Immature natural killer cell (primary cell): ENCODE measurements at regions not wholly inside any gene's neighbourhood (a gene's known extent, or its start where the extent isn't known, plus 50 kb on each side); places are given as distances from the start of the nearest gene placed in this dataset.
"Not testable (repeated sequence)": the region's sequence is repeated elsewhere in the genome, so short reads cannot be mapped to it uniquely, and the experiment has no call there.

Experiments
- DNase-seq, 3 donors: peaks; one replicate each; pipeline ENCODE4 v3.0.0; 2022; ENCODE audit warnings: mixed read lengths in 1 of 3
- H3K27ac Mint-ChIP-seq, 6 donors: one replicate each; pipeline ENCODE4 v1.8.0; 2020; ENCODE audit warnings: mixed read lengths in 6 of 6, mild to moderate bottlenecking in 5 of 6, inconsistent platforms in 4 of 6, moderate library complexity in 3 of 6
- H3K27me3 Mint-ChIP-seq, 3 donors: one replicate each; pipeline ENCODE4 v1.8.0; 2020 to 2021; ENCODE audit warnings: low read depth in 3 of 3, mild to moderate bottlenecking in 3 of 3, mixed read lengths in 3 of 3, moderate library complexity in 3 of 3, inconsistent platforms in 1 of 3
- H3K36me3 Mint-ChIP-seq, 3 donors: one replicate each; pipeline ENCODE4 v1.8.0; 2020; ENCODE audit warnings: mixed read lengths in 3 of 3, inconsistent platforms in 2 of 3, mild to moderate bottlenecking in 2 of 3
- H3K4me1 Mint-ChIP-seq, 2 donors: one replicate each; pipeline ENCODE4 v1.8.0; 2020; ENCODE audit warnings: inconsistent platforms in 2 of 2, mild to moderate bottlenecking in 2 of 2, mixed read lengths in 2 of 2, moderate library complexity in 1 of 2
- H3K4me3 Mint-ChIP-seq, 5 donors: one replicate each; pipeline ENCODE4 v1.8.0; 2020; ENCODE audit warnings: mild to moderate bottlenecking in 5 of 5, mixed read lengths in 5 of 5, inconsistent platforms in 3 of 5, moderate library complexity in 3 of 5
- H3K9me3 Mint-ChIP-seq, 6 donors: one replicate each; pipeline ENCODE4 v1.8.0; 2020; ENCODE audit warnings: mild to moderate bottlenecking in 6 of 6, mixed read lengths in 6 of 6, inconsistent platforms in 4 of 6, moderate library complexity in 3 of 6

GRCh38 chr12:9543341-9543740 lies 64.4 kb downstream of the KLRB1 start:
- H3K9me3 Mint-ChIP-seq, DNase-seq, H3K27me3 Mint-ChIP-seq, H3K36me3 Mint-ChIP-seq, H3K4me3 Mint-ChIP-seq, H3K4me1 Mint-ChIP-seq, H3K27ac Mint-ChIP-seq: not testable (repeated sequence)

GRCh38 chr12:9542827-9543226 lies 64.9 kb downstream of the KLRB1 start:
- H3K27me3 Mint-ChIP-seq, H3K4me3 Mint-ChIP-seq, H3K9me3 Mint-ChIP-seq, H3K36me3 Mint-ChIP-seq, H3K27ac Mint-ChIP-seq, H3K4me1 Mint-ChIP-seq, DNase-seq: not testable (repeated sequence)

DNA sequence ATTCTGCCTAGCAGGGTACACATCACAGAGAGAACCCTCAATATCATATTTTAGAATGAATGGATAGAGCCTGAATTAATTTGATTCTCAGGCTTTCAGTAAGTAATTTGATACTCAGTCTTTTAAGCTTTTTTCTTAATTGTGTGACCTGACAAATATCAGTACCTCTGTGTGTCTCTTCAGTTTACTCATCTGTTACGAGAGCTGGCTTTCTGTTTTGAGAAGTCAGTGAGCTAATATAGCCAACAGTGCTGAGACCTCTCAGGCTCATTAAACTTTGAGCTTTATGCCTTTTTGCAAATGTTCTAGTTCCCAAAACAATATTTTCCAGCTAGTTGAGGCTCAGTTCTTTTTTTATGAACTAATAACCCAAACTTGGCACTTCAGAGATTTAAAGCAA lies 91.8 kb downstream of the KLRB1 start:
- not testable (repeated sequence) for DNase-seq, H3K27me3 Mint-ChIP-seq, H3K36me3 Mint-ChIP-seq, H3K4me1 Mint-ChIP-seq, H3K9me3 Mint-ChIP-seq, H3K27ac Mint-ChIP-seq, H3K4me3 Mint-ChIP-seq

- peaks cover 0 to 10% (median 0%) of the 10 kb centered on the region in 3 donors for H3K36me3 Mint-ChIP-seq
- not testable (repeated sequence) for H3K27me3 Mint-ChIP-seq, H3K4me1 Mint-ChIP-seq, H3K9me3 Mint-ChIP-seq, H3K27ac Mint-ChIP-seq, H3K4me3 Mint-ChIP-seq
- peak in 1 of 3 donors; percentile 0 for DNase-seq
Observed at GRCh38 chr12:9512695-9513094, 95.0 kb downstream of the KLRB1 start.

- H3K36me3 Mint-ChIP-seq, H3K27me3 Mint-ChIP-seq, H3K27ac Mint-ChIP-seq, DNase-seq, H3K4me1 Mint-ChIP-seq, H3K4me3 Mint-ChIP-seq, H3K9me3 Mint-ChIP-seq: not testable (repeated sequence)
Observed at GRCh38 chr12:9510392-9511011, 97.2 kb downstream of the KLRB1 start.

DNA sequence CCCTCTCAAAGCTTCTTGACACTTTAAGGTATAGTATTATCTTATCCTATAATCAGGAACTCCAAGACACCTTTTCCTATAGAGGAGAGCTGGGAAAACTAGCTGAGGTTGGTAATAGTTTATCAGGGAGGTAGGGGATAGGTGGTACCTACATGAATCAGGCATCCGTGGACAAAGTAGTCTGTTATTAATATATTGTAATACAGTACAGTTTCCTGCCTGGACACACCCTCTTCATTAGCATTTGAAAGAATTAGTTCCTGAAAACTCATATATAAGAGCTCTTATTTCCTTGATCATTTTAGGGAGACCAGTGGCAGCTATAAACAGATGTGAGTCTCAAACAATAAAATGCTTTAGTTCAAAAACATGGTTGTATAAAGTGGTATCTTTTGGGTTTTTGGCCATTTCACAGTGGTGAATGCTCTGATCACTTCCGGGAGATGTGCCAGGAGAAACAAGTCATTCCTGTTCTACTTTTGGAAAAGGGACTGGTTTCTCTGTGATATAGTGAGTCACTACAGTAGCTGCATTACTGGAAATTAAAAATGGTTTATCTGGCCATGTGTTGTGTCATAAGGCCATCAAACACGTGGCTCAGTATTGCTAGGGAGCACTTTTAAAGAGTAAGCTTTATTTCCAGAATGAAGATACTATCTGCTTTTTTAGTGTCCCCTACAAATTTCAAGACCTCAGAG lies 98.1 kb downstream of the KLRB1 start:
- H3K36me3 Mint-ChIP-seq: peaks cover 0 to 4% (median 0%) of the 10 kb centered on the region in 3 donors
- peaks cover 0 to 1% of the 10 kb centered on the region in 2 donors for H3K4me1 Mint-ChIP-seq
- no peak for DNase-seq
- no peaks in the 10 kb centered on the region for H3K27me3 Mint-ChIP-seq
- no peaks in the 10 kb centered on the region for H3K9me3 Mint-ChIP-seq
- H3K4me3 Mint-ChIP-seq: no peak overlapping the region
- no peak overlapping the region for H3K27ac Mint-ChIP-seq

GRCh38 chr12:9506746-9507145 lies 101.0 kb downstream of the KLRB1 start:
- DNase-seq: no peak
- Mint-ChIP-seq H3K4me1 (peaks cover 0 to 1% of the 10 kb centered on the region in 2 donors), H3K36me3 (peaks cover 0 to 4% (median 0%) of the 10 kb centered on the region in 3 donors), H3K9me3 (no peaks in the 10 kb centered on the region), H3K27me3 (no peaks in the 10 kb centered on the region), H3K4me3 (no peak overlapping the region), H3K27ac (no peak overlapping the region)

DNA sequence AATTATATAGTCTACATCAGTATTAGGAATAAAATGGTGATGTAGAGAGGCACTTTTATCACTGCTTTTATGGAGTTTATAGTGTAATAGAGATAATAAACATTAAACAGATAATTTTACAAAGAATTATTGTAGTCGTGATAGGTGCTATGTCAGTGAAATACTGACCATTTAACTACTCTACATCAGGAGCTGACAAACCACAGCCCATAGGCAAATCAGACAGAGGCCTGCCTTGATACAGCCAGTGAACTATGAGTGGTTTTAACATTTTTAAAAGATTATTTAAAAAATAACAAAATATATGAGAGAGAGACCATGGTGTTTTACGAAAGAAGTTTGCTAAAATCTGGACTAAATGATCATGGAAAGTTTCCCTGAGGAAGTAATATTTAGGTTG lies 104.3 kb downstream of the KLRB1 start:
- H3K9me3 Mint-ChIP-seq, H3K4me1 Mint-ChIP-seq, H3K4me3 Mint-ChIP-seq, H3K27ac Mint-ChIP-seq, H3K36me3 Mint-ChIP-seq, DNase-seq, H3K27me3 Mint-ChIP-seq: not testable (repeated sequence)

DNA sequence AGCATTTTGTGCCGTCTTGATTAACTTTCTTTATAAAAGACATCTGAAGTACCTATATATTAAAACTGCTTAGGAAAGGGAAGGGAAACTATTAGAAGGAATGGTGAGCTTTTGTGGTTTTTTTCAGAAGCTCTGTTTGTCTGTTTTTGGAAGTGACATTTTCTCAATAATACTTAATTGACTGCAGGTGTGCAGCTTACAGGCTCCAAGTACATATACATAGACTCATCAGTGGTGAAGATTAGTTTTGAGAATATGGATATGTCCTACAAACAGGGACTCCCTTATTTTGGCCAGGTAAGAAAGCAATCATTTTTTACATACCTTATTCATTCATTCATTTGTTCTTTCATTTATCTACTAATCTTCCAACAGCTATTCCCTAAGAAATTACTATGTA lies 104.9 kb downstream of the KLRB1 start:
- H3K27ac Mint-ChIP-seq, H3K36me3 Mint-ChIP-seq, DNase-seq, H3K4me3 Mint-ChIP-seq, H3K9me3 Mint-ChIP-seq, H3K27me3 Mint-ChIP-seq, H3K4me1 Mint-ChIP-seq: not testable (repeated sequence)

DNA sequence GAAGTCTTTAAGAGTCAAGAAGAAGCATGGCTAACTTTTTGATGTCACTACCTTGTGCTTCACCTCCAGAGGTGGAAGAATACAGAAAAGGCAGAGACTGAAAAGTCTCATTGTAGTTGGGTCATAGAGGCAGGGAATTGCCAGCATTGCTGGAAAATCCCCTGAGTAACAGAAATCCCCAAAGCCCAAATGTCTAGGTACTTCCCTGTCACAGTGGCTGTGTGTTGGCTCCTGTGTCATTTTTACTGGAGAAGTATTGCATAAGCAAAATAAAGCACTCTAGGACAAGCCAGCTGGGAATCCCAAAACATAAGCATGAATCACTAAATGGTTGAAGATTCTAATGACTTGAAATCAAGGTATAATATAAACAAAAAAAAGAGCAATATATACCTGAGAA lies 114.4 kb downstream of the KLRB1 start:
- DNase-seq, H3K36me3 Mint-ChIP-seq, H3K9me3 Mint-ChIP-seq, H3K4me3 Mint-ChIP-seq, H3K27me3 Mint-ChIP-seq, H3K27ac Mint-ChIP-seq, H3K4me1 Mint-ChIP-seq: not testable (repeated sequence)

GRCh38 chr12:9481289-9481688 lies 126.4 kb downstream of the KLRB1 start:
- H3K4me3 Mint-ChIP-seq, H3K27ac Mint-ChIP-seq, H3K36me3 Mint-ChIP-seq, H3K4me1 Mint-ChIP-seq, DNase-seq, H3K27me3 Mint-ChIP-seq, H3K9me3 Mint-ChIP-seq: not testable (repeated sequence)

DNA sequence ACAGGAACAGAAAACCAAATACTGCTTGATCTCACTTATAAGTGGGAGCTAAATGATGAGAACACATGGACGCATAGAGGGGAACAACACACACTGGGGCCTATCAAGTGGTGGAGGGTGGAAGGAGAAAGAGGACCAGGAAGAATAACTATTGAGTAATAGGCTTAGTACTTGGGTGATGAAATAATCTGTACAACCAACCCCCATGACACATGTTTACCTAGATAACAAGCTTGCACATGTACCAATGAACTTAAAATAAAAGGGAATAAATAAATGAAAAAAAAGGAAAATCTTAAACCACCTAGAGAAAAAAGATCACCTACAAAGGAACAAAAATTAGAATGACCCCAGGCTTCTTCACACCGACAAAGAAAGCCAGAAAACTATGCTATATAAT lies 133.5 kb downstream of the KLRB1 start:
- not testable (repeated sequence) for H3K9me3 Mint-ChIP-seq, H3K27ac Mint-ChIP-seq, H3K4me3 Mint-ChIP-seq, DNase-seq, H3K27me3 Mint-ChIP-seq, H3K36me3 Mint-ChIP-seq
- H3K4me1 Mint-ChIP-seq: peaks cover 14 to 20% of the 10 kb centered on the region in 2 donors

DNA sequence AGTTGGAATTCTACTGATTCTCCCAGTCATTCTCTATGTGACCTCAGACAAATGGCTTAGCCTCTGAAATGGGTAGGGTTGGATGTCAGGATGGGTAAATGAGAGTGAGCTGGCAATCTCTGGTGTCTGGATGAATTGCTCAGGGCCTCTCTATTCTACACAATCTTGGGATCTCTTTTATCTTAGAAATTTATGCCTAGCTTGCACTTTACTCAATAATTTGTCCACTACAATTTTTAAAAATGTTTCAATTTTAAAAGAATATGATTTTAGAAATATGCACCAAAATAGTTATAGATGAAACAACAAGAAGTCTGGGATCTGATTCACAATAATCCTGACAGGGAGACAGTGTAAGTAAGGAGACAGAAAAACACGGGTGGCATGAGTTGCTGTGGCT lies 134.1 kb downstream of the KLRB1 start:
- H3K9me3 Mint-ChIP-seq, DNase-seq, H3K27ac Mint-ChIP-seq, H3K27me3 Mint-ChIP-seq, H3K36me3 Mint-ChIP-seq, H3K4me3 Mint-ChIP-seq: not testable (repeated sequence)
- H3K4me1 Mint-ChIP-seq: peaks cover 14 to 26% of the 10 kb centered on the region in 2 donors

- not testable (repeated sequence) for H3K9me3 Mint-ChIP-seq, H3K36me3 Mint-ChIP-seq, H3K27ac Mint-ChIP-seq, DNase-seq, H3K4me3 Mint-ChIP-seq, H3K27me3 Mint-ChIP-seq
- peaks cover 14 to 34% of the 10 kb centered on the region in 2 donors for H3K4me1 Mint-ChIP-seq
Observed at GRCh38 chr12:9471501-9471900, 136.2 kb downstream of the KLRB1 start.

GRCh38 chr12:9470367-9470766 lies 137.3 kb downstream of the KLRB1 start:
- Mint-ChIP-seq H3K4me1 (peaks cover 14 to 34% of the 10 kb centered on the region in 2 donors), H3K27ac (peak overlapping the region; percentile 49 to 89 (median 74)), H3K4me3 (peak overlapping the region in 3 of 5 donors; percentile 26 to 43 (median 29))
- peak in 1 of 3 donors; percentile 10 for DNase-seq
- H3K9me3 Mint-ChIP-seq, H3K36me3 Mint-ChIP-seq, H3K27me3 Mint-ChIP-seq: not testable (repeated sequence)
